Mucosa of rectum (tissue), 2 donors: ENCODE measurements at regions not wholly inside any gene's neighbourhood (a gene's known extent, or its start where the extent isn't known, plus 50 kb on each side); places are given as distances from the start of the nearest gene placed in this dataset.
A peak's percentile ranks its signal among the peaks of the same experiment; 100 is the strongest.

Source experiments
- H3K27ac ChIP-seq, 2 donors: one replicate each; pipeline ENCODE4 v1.7.0; 2013; ENCODE audit warnings: inconsistent platforms in 2 of 2, low read depth in 2 of 2, low read length in 2 of 2
- H3K27me3 ChIP-seq, 2 donors: one replicate each; pipeline ENCODE4 v1.7.0; 2013; ENCODE audit warnings: low read length in 2 of 2; ENCODE audit not compliant: control insufficient read depth in 2 of 2, insufficient read depth in 2 of 2
- H3K36me3 ChIP-seq, 2 donors: one replicate each; pipeline ENCODE4 v1.7.0; 2013; ENCODE audit warnings: low read length in 2 of 2; ENCODE audit not compliant: control insufficient read depth in 2 of 2, insufficient read depth in 2 of 2
- H3K4me1 ChIP-seq, 2 donors: one replicate each; pipeline ENCODE4 v1.7.0; 2013; ENCODE audit warnings: low read length in 2 of 2, mild to moderate bottlenecking in 1 of 2; ENCODE audit not compliant: control insufficient read depth in 2 of 2, insufficient read depth in 2 of 2
- H3K4me3 ChIP-seq, 2 donors: one replicate each; pipeline ENCODE4 v1.7.0; 2013; ENCODE audit warnings: low read length in 2 of 2
- H3K9ac ChIP-seq, 2 donors: one replicate each; pipeline ENCODE4 v1.7.0; 2013; ENCODE audit warnings: low read length in 2 of 2, low read depth in 1 of 2, mild to moderate bottlenecking in 1 of 2
- H3K9me3 ChIP-seq, 2 donors: one replicate each; pipeline ENCODE4 v1.7.0; 2013; ENCODE audit warnings: low read length in 2 of 2; ENCODE audit not compliant: control insufficient read depth in 2 of 2
- donor health status: healthy.
- donor health status: Normal muscosa, but diverticular disease.

- H3K27me3 ChIP-seq: no peaks in the 10 kb centered on the region
- no peak overlapping the region for H3K4me3 ChIP-seq
- no peaks in the 10 kb centered on the region for H3K9me3 ChIP-seq
- no peaks in the 10 kb centered on the region for H3K4me1 ChIP-seq
- H3K36me3 ChIP-seq: no peaks in the 10 kb centered on the region
- H3K9ac ChIP-seq: no peak overlapping the region
- H3K27ac ChIP-seq: no peak overlapping the region
Observed at GRCh38 chr9:99682378-99682777, 139.3 kb upstream of the NR4A3 start.

- no peak overlapping the region for H3K27ac ChIP-seq
- H3K36me3 ChIP-seq: no peaks in the 10 kb centered on the region
- no peak overlapping the region for H3K4me3 ChIP-seq
- H3K4me1 ChIP-seq: no peaks in the 10 kb centered on the region
- H3K9me3 ChIP-seq: no peaks in the 10 kb centered on the region
- H3K9ac ChIP-seq: no peak overlapping the region
- no peaks in the 10 kb centered on the region for H3K27me3 ChIP-seq
Observed at GRCh38 chr9:99682870-99683269, 138.8 kb upstream of the NR4A3 start.

- H3K4me3 ChIP-seq: no peak overlapping the region
- no peaks in the 10 kb centered on the region for H3K4me1 ChIP-seq
- no peak overlapping the region for H3K9ac ChIP-seq
- no peaks in the 10 kb centered on the region for H3K36me3 ChIP-seq
- no peaks in the 10 kb centered on the region for H3K27me3 ChIP-seq
- no peak overlapping the region for H3K27ac ChIP-seq
- H3K9me3 ChIP-seq: no peaks in the 10 kb centered on the region
Observed at GRCh38 chr9:99690573-99690972, 131.1 kb upstream of the NR4A3 start.

- Histone ChIP-seq H3K36me3 (no peaks in the 10 kb centered on the region), H3K4me3 (no peak overlapping the region), H3K27ac (no peak overlapping the region), H3K9ac (no peak overlapping the region), H3K4me1 (no peaks in the 10 kb centered on the region), H3K27me3 (no peaks in the 10 kb centered on the region), H3K9me3 (no peaks in the 10 kb centered on the region)
Observed at GRCh38 chr9:99693888-99694287, 127.8 kb upstream of the NR4A3 start.

- H3K4me1 ChIP-seq: no peaks in the 10 kb centered on the region
- no peak overlapping the region for H3K9ac ChIP-seq
- no peak overlapping the region for H3K4me3 ChIP-seq
- H3K36me3 ChIP-seq: no peaks in the 10 kb centered on the region
- H3K27ac ChIP-seq: no peak overlapping the region
- no peaks in the 10 kb centered on the region for H3K27me3 ChIP-seq
- no peaks in the 10 kb centered on the region for H3K9me3 ChIP-seq
Observed at GRCh38 chr9:99694393-99694792, 127.3 kb upstream of the NR4A3 start.

- H3K27me3 ChIP-seq: no peaks in the 10 kb centered on the region
- no peak overlapping the region for H3K9ac ChIP-seq
- H3K4me3 ChIP-seq: no peak overlapping the region
- no peak overlapping the region for H3K27ac ChIP-seq
- no peaks in the 10 kb centered on the region for H3K9me3 ChIP-seq
- no peaks in the 10 kb centered on the region for H3K36me3 ChIP-seq
- no peaks in the 10 kb centered on the region for H3K4me1 ChIP-seq
Observed at GRCh38 chr9:99699396-99699795, 122.3 kb upstream of the NR4A3 start.

- H3K27ac ChIP-seq: no peak overlapping the region
- no peak overlapping the region for H3K9ac ChIP-seq
- H3K36me3 ChIP-seq: no peaks in the 10 kb centered on the region
- no peaks in the 10 kb centered on the region for H3K27me3 ChIP-seq
- H3K9me3 ChIP-seq: no peaks in the 10 kb centered on the region
- no peaks in the 10 kb centered on the region for H3K4me1 ChIP-seq
- no peak overlapping the region for H3K4me3 ChIP-seq
Observed at GRCh38 chr9:99712214-99712613, 109.5 kb upstream of the NR4A3 start.

GRCh38 chr9:99713838-99714306, 107.8 kb upstream of the NR4A3 start:
- no peak overlapping the region for H3K4me3 ChIP-seq
- no peaks in the 10 kb centered on the region for H3K4me1 ChIP-seq
- no peak overlapping the region for H3K9ac ChIP-seq
- H3K27me3 ChIP-seq: no peaks in the 10 kb centered on the region
- no peaks in the 10 kb centered on the region for H3K36me3 ChIP-seq
- H3K27ac ChIP-seq: no peak overlapping the region
- H3K9me3 ChIP-seq: no peaks in the 10 kb centered on the region

GRCh38 chr9:99718631-99719030, 103.1 kb upstream of the NR4A3 start:
- H3K36me3 ChIP-seq: no peaks in the 10 kb centered on the region
- no peaks in the 10 kb centered on the region for H3K9me3 ChIP-seq
- H3K9ac ChIP-seq: no peak overlapping the region
- no peaks in the 10 kb centered on the region for H3K4me1 ChIP-seq
- no peak overlapping the region for H3K4me3 ChIP-seq
- no peaks in the 10 kb centered on the region for H3K27me3 ChIP-seq
- H3K27ac ChIP-seq: no peak overlapping the region

GRCh38 chr9:99720455-99721050, 101.1 kb upstream of the NR4A3 start:
- H3K4me3 ChIP-seq: peak overlapping the region in 1 of 2 donors; percentile 49
- no peaks in the 10 kb centered on the region for H3K27me3 ChIP-seq
- H3K4me1 ChIP-seq: no peaks in the 10 kb centered on the region
- H3K36me3 ChIP-seq: no peaks in the 10 kb centered on the region
- H3K9me3 ChIP-seq: no peaks in the 10 kb centered on the region
- no peak overlapping the region for H3K9ac ChIP-seq
- H3K27ac ChIP-seq: no peak overlapping the region

GRCh38 chr9:99721898-99722297, 99.8 kb upstream of the NR4A3 start:
- H3K9me3 ChIP-seq: no peaks in the 10 kb centered on the region
- no peaks in the 10 kb centered on the region for H3K27me3 ChIP-seq
- no peak overlapping the region for H3K9ac ChIP-seq
- no peaks in the 10 kb centered on the region for H3K36me3 ChIP-seq
- no peak overlapping the region for H3K27ac ChIP-seq
- H3K4me1 ChIP-seq: no peaks in the 10 kb centered on the region
- H3K4me3 ChIP-seq: no peak overlapping the region
